HG03159 (cell line): ENCODE measurements at regions not wholly inside any gene's neighbourhood (a gene's known extent, or its start where the extent isn't known, plus 50 kb on each side); places are given as distances from the start of the nearest gene placed in this dataset.
"Not testable (repeated sequence)": the region's sequence is repeated elsewhere in the genome, so short reads cannot be mapped to it uniquely, and the experiment has no call there.

Experiments used
- ATAC-seq: cut with Tn5 transposase; IDR thresholded peaks from one replicate; pipeline ENCODE4 v1.9.1; 2021; ENCODE audit warnings: mild to moderate bottlenecking, moderate library complexity; ENCODE audit not compliant: unreplicated experiment

DNA sequence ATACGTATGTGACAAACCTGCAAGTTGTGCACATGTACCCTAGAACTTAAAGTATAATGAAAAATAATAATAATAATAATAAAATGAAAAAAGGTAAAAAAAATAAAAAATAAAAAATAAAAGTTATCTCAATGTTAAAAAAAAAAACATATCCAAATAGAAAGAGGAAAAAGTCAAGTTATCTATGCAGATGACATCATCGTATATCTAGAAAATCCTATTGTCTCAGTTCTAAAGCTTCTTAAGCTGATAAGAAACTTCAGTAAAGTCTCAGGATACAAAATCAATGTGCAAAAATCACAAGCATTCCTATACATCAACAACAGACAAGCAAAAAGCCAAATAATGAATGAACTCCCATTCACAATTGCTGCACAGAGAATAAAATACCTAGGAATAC, 466.6 kb upstream of the PHF14 start:
- ATAC-seq: no peak

DNA sequence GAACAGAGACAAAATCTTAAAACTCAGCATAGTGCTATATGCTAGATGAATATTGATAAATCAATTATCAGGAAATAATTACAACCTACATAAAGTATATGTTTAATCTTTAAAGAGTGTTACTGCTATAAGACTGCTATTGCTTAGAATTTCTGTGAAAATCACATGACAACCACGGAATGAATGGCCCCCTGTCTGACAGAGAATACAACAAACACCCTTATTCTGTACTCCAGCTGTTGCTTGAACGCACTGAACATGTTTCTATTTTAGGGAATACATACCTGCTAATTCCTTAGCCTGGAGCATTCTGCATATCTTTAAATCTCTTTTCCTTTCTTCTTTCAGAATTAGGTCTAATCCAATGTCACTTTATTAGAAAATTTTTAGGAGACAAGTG, 452.4 kb upstream of the PHF14 start:
- no peak for ATAC-seq

DNA sequence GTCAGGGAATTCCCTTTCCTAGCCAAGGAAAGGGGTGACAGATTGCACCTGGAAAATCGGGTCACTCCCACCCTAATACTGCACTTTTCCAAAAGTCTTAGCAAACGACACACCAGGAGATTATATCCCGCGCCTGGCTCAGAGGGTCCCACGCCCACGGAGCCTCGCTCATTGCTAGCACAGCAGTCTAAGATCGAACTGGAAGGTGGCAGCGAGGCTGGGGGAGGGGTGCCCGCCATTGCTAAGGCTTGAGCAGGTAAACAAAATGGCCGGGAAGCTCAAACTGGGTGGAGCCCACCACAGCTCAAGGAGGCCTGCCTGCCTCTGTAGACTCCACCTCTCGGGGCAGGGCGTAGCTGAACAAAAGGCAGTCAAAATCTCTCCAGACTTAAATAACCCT, 440.2 kb upstream of the PHF14 start:
- not testable (repeated sequence) for ATAC-seq

DNA sequence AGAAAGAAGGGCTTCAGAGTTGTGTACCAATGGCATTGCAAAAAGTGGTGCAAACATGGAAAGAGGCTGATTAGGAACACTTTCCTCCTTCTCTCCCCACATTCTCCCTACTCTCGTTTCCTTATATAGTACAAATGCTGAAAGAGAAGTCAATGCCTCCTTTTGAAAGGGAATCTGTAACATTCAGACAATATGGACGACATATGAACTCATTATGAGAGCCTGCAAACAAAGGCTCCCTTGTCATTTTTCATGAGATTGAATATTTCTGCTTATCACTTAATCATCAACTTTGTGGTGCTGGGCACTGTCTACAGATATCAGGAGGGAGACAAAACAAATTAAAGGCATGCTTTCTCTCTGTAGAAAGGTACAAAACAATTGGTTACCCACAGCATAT, 437.1 kb upstream of the PHF14 start:
- no peak for ATAC-seq

DNA sequence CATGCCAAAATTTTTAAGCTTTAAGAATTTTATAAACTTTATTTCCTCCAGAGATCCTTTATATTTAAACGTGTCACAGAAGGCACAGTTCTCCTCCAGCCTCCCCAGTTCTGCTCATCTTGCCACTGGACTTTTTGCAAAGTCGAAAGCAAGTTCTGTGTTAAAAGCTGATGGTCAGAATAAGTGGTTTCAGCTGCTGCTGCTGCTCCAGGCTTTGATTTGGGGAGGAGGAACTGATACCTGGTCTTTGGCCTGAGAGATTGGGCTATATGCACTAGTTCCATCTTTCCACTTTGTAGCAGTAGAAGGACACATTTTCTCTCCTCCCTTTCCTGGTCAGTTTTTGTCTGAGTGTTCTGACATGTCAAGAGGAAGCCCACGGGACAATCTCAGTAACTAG, 435.9 kb upstream of the PHF14 start:
- peak; percentile 56 for ATAC-seq

DNA sequence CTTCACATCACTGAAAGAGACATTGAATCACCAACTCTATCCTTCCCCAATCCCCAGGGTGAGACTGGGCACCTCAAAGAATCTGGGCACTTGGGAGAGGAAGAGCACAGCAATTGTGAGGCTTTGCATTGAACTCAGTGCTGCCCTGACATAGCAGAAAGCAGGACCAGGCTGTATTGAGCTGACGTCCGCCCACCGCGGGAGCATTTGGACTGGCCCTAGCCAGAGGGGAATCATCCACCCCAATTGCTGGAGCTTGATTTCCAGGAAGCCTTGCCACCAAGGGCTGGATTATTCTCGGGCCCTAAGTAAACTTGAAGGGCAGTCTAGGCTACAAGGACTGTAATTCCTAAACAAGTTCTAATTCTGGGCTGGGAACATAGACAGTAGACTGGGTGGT, 416.3 kb upstream of the PHF14 start:
- no peak for ATAC-seq

DNA sequence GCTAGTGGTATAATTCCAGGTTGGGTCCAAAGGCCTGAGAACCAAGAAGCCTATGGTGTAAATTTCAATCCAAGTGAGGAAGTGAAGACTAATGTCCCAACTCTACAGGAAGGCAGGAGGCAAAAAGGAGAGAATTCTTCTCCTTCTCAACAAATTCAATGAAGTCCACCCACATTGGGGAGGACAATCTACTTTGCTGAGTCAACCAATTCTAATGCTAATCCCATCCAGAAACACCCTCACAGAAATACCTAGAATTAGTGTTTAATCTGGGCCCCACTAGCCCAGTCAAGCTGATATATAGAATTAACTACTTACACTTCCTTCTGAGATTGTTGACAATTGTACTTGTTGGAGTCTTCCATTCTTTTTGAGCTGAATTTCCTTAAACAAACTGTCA, 413.2 kb upstream of the PHF14 start:
- no peak for ATAC-seq

DNA sequence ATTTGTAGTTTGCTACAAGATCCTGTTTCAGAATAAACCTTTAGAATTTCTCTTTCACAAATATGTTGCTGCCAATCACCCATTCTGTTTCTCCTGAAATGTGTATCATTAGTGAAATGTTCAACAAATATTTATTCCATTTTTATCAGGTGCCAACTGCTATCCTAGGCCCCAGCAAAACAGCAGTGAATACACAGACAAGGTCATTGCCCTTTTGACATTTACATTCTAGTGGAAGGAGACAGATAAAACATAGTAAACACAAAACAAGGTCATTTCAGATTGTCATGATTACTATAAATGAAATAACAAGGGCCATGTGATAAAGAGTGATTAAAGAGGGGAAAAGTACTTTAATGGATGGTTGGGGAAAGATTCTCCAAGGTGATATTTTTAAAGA, 404.8 kb upstream of the PHF14 start:
- no peak for ATAC-seq

DNA sequence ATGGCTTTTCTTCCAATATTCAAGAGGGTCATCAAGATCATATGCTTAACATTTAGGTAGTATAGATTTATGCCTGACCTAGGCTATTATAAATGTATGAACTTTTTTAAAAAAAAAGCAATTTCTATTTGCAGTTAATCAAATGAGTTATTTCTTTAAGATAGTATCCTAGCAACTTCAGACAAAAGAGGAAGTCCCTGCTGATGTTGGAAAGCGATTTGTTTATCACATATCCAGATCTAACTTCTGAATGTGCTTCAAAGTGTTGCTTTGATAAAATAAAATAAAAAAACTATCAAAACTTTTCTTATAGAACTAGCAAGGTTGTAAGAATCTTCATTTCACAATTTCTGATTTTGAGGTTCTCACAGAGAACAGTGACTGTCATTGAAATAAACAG, 401.9 kb upstream of the PHF14 start:
- ATAC-seq: no peak

DNA sequence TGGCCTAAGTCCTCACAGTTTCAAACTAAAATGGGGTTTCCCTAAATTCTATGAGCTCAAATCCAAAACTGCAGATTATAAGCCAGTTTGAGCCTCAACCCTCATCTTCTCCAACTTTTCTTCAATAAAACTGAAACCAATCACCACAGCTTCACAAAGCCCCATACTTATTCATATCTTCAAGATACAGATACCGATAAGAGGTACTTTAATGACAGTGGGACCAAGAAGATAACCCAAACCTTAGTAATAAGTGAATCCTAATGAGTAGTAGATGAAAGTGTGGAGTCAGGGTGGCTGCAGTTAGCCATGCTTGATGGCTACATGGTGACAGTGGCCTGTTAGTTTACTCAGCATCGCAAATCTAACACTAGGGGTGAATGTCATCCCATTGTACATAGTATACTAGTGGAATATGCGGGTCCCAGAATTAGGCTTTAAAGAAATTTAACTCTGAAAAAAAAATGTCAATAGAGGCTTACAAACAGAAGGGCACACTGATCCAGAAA, 395.8 kb upstream of the PHF14 start:
- no peak for ATAC-seq

DNA sequence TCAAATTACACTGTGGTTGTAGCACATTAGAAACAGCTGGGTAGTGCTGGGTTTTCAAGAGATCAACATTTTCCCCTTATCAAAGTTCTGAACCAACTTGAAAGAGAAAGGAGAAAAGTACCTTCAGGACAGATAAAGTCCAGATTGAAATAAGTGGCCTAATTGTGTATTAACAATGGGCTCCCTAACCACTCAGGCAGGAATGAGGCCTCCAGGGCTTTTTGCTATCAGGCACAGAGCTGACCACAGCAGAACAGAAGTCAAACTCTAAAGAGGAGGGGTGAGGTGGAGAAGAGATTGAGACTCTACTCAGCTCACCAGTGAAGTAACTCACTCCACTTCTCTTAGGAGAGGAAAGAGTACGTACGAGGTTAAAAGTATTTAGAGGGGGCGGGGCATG, 394.1 kb upstream of the PHF14 start:
- no peak for ATAC-seq

DNA sequence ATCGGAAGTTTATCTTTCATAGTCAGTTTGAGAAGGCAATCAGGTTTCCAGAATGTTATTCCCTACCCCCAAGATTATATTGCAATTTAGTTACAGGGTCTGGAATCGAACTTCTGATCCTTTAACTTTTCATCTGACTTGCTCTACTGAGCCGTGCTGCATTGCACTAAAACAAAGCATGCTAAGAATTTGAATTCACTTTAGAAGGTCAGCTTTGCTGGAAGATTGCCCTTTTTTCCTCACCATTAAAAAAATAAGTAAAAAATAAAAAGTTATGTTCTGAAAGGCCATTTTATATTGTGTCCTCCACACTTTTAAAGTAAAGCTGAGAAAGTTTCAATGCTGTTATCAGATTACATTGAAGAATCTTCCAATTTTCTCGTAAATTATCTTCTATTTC, 388.8 kb upstream of the PHF14 start:
- ATAC-seq: no peak

DNA sequence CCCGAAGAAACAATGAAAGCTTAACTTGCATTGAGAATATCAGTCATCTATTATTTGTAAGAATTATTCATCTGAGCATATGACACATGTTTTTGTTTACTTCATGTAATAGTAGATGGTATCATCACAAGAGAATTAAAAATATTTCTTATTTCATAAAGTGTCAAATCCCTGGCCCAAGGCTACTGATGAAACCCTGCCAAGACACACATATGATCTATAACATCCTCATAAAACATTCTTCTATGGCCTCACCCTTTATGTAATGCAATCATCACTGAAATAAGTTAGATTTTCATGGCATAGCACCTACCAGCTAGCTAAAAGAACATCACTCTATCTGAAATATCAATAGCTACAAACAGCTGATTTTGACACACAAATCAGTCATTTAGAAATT, 385.6 kb upstream of the PHF14 start:
- ATAC-seq: no peak

DNA sequence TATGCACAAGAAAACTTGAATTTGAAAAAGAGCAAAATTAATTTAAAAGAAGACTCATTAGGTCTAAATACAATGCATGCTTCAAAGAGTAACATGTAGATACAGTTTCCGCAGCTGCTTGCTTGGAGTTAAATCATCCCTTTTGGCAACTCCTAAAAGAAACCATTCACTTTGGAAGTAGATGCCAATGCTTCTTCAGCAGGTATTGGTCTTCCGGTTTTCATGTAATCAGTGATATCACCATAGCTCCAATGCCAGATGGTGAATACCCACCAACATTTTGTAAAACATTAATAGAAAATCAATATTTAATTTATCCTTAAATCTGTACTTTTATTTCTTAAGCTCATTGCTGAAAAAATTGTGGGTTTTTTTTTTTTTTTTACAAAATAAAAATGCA, 381.1 kb upstream of the PHF14 start:
- no peak for ATAC-seq

DNA sequence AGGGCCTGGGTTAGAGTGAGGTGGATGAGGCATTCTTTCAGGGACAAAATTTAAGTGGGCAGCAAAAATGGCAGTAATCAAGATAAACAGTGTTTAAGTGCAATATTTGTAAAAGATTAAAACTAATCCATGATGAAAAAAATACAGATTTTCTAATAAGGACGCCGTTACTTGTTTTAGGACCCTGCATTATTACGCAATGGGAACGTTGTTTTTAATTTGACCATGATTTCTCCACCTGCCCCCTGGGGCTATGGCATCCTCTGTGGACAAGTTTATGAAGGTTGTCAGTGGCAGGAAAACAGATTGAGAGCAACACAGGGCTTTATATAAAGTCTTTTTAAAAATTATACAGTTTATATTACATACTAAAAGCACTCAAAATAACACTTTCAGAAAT, 380.6 kb upstream of the PHF14 start:
- ATAC-seq: no peak

DNA sequence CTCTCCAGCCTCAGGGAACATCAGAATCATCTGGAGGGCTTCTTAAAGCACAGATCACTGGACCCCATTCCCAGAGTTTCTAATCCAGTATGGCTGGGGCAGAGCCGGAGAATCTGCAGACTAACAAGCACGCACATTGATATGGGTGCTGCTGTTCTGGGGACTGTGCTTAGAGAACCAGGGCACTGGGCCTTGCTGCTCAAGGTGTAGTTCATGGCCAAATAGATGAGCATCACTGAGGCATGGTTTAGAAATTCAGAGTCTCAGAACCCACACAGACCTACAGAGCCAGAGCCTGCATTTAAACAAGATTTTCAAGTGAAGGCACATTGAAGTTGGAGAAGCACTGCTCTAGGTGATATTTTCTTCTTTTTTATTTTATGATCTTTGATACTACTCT, 376.8 kb upstream of the PHF14 start:
- no peak for ATAC-seq

DNA sequence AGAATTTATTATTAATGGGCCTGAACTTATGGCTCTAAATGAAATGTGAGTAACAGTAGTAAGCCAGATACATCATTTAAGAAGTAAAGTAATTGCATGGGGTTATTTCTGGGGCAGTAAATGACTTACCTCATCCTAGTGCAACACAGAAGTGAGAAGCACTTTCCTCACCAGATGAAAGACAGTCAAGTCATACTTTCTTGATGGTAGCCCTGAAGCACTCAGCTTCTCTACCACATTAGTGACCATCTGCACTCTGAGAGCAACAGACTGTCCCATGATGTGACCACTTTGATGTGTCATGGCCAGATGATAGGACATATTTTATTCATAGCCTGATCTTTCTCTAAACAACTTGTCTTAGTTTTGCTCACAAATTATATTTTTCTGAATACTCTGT, 369.5 kb upstream of the PHF14 start:
- ATAC-seq: no peak

DNA sequence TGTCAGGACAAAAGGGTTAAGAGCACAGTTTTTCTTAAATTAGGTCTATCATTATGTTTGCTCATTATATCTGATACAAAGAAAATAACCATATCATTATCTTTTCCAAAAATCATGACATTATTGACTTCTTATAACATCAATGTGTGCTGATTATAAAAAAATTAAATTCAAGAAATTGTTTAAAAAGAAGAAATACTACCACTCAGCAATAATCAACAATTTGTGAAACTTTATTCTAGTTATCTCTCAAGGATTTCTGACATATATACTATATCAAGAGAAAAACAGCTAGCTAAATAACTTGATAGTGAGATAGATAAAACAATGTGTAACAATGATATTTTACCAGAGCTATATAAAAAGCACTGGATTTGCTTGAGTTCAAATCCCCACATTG, 360.7 kb upstream of the PHF14 start:
- ATAC-seq: no peak

DNA sequence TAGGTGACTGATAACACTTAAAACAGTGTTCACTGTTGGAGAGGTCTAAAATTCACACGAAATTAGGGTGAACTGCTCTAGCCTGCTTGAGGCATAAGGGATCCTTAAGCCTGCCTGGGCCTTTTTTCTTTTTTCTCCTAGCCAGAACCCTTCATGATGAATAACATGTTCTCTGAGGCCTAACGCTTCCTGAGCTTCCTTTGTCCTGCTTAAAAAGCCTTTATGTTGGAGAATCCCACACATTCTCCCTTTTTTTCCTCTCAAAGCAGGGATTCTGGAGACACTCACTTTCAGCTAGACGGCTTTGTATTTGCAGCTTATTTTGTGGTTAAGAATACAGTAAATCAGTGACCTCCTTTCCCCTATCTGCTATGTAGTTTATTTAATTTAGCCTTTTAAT, 354.7 kb upstream of the PHF14 start:
- no peak for ATAC-seq

DNA sequence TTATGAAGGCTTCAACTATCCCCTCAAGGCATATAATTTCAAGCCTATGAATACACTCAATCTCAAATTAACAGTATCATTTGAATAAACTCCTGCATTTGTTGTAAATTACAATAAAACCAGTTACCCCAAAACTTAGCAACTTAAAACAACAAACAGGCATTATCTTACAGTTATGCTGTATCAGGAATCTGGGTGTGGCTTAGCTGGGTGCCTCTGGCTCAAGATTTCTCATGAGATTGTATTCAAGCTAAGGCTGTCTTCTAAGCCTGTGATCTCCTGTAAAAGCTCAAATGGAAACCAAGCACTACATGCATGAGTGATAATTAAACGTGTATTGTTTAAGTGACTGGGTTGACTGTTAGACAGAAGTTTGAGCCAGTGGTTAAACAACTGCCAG, 341.0 kb upstream of the PHF14 start:
- ATAC-seq: no peak

DNA sequence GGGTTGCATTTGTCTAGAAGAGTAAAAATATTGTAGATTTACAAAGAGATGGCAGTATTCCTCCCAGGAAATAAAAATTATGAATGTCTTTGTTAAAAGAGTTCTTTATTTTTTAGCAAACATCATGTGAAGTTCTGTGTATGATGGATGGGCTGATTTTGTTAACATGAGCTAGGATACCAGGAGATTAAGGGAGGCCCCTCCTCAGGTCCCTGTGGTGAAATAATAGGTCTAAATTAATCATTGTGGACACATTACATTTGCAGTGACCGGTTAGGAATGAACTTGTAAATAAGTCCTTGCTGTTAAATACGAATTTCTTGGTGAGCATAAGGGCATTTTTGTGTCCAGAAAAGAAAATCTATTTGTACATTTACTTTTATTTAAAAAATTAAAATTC, 339.4 kb upstream of the PHF14 start:
- ATAC-seq: no peak

DNA sequence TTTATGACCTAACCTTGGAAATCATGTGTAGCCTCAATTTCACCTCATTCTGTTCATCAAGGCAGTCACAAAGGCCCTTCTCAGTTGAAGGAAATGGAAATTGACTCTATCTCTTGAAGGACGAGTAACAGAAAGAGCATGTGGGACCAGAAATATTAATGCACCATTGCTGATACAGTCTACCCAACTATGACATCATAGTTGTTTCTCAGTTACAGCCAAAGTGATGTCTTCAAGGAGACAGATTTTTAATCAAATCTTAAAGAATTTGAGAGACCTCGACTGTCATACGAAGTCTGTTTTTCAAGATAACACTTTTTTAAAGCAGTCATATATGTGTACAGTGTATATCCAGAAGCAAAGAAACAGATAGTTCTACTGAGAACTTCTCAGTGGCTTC, 335.7 kb upstream of the PHF14 start:
- ATAC-seq: no peak

DNA sequence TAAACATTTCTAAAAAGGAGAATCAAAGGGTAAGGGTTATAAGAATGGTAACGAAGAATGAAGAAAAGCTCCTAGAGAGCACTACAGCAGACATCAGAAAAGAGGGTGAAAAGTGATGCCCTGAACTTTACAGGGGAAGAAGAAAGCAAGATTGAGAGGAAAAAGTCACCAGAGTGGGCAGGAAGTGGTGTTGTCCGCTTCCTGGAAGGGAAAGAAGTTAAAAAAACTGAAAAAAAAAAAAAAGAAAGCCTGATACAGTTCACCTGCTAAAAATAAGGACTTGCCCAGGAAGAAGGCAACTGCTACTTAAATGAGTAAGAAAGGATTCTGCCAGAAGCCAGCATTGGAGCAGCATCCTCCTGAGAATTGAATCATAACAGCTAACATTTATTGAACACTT, 330.1 kb upstream of the PHF14 start:
- ATAC-seq: no peak

DNA sequence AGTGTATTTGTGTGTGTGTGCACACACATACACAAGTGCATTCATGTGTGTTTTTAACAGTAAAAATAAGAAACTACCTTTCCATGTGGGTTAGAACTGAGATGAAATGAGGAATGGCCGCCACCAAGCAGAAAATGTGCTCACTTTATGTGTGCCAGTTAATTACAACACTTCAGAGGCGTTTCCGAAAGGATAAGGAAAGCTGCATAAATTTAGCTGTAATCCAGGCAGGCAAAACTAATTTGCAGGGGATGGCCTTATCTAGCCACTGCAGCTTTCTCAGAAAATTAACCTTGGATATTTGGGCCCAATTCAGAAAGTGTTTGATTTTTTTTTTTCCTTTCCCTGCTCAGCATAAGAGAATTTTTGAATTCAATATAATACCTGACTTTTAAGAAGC, 328.8 kb upstream of the PHF14 start:
- ATAC-seq: no peak
